ENCODE measurements at regions not wholly inside any gene's neighbourhood (a gene's known extent, or its start where the extent isn't known, plus 50 kb on each side); places are given as distances from the start of the nearest gene placed in this dataset.
"Not testable (repeated sequence)": the region's sequence is repeated elsewhere in the genome, so short reads cannot be mapped to it uniquely, and the experiment has no call there.

GRCh38 chrX:109872021-109872732, 130.7 kb upstream of the TMEM164 start:
- no peak for DNase-seq
- intact Hi-C loops (cut with DNase I): no loop called here
- ATAC-seq (ENCODE audit: poor library complexity): no peak

DNA sequence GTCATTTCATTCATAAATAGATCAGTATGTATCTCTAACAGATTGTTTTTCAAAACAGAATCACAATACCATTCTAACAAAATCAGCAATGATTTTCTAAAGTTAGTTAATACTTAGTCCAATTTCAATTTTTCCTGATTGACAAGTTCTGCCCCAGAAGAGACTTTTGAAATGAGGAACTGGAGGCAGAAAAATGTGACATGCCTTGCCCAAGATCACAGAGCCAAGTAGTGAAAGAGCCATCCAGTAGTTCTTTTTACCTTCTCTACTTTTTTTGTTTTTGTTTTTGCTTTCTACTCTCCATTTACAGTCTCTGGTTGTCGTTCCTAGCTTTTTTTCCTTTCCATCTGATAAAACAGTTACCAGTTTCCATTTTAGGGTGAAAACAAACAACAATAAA, 129.3 kb upstream of the TMEM164 start:
- intact Hi-C loops (cut with DNase I): no loop called here
- ATAC-seq (ENCODE audit: poor library complexity) (no peak), DNase-seq (no peak)

DNA sequence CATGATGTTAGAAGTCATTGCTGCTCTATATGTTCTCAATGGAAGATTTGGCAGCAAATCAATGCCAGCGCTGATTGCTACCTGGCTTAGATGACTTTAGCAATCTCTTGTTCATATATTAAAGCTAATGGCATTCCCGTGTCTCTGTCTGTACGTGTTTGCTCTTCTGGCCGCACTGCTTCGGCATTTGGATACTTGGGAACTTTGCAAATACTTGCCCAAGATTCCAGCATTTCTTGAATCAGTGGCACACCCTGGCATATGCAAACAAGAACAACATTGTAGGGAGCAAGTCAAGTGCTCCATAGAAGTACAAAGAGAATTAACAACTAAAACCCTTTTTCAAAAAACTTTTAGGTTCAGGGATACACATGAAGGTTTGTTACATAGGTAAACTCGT, 128.9 kb upstream of the TMEM164 start:
- intact Hi-C loops (cut with DNase I): no loop called here
- no peak for DNase-seq
- no peak for ATAC-seq (ENCODE audit: poor library complexity)

DNA sequence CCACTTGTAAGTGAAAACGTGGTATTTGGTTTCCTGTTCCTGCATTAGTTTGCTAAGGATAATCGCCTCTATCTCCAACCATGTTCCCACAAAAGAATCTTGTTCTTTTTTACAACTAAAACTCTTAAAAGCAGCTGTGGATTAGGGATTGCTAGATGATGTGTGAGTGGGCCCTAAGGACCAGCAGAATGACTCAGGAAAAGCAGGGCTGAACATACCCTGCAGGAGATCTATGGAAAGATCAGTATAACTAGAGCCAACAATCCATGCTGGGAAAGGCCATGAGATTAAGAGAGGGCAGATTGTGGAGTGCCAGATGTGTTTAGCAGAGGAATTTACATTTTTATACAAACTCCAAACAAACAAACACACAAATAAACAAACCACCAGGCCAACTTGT, 128.4 kb upstream of the TMEM164 start:
- ATAC-seq (ENCODE audit: poor library complexity) (no peak), DNase-seq (no peak)
- intact Hi-C loops (cut with DNase I): no loop called here

GRCh38 chrX:109875831-109876230, 127.1 kb upstream of the TMEM164 start:
- intact Hi-C loops (cut with DNase I): no loop called here
- ATAC-seq (ENCODE audit: poor library complexity): no peak
- DNase-seq: no peak

DNA sequence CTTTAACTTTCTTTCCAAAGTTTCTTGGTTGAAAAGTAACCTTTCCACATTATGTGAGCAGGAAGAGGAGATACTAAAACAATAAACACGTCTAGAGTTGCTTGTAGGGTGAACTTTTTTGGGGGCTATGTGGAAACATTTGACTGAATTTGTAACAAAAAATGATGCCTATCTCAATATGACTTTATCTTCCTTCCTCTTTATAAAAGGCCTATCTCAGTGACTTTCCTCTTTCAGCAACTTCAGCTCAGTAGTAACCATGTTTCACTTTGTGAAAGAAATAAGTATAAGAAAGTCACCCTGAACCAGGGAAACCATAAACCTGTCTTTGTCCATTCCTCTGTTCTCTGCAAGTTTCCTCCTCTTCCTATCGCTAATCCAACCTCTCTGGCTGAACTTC, 124.7 kb upstream of the TMEM164 start:
- DNase-seq (no peak), ATAC-seq (ENCODE audit: poor library complexity) (no peak)
- intact Hi-C loops (cut with DNase I): no loop called here

GRCh38 chrX:109879991-109880390, 122.9 kb upstream of the TMEM164 start:
- ATAC-seq (ENCODE audit: poor library complexity) (no peak), DNase-seq (no peak)
- intact Hi-C loops (cut with DNase I): loop anchor here (10.0 kb wide), 2 partner anchors 165 to 395 kb away; partner anchors contain the start of gene GUCY2F

DNA sequence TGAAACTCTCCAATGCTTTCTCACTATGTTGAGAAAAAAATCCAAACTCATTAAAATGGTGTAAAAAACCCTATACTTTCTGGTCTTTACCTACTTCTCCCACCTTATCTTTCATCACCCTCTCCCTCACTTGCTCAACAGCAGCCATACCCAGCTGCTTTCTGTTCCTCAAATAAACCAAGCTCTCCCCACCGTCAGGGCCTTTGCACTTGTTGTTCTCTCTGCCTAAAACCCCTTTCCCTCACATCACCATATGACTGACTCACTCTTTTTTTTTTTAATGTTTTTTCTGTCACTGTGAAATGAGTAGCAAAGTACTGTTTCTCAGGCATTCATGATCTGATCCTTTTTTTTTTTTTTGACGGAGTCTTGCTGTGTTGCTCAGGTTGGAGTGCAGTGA, 122.3 kb upstream of the TMEM164 start:
- intact Hi-C loops (cut with DNase I): loop anchor here (10.0 kb wide), 2 partner anchors 166 to 396 kb away; partner anchors contain the start of gene GUCY2F
- no peak for DNase-seq
- ATAC-seq (ENCODE audit: poor library complexity): no peak

GRCh38 chrX:109886122-109886761, 116.7 kb upstream of the TMEM164 start:
- no peak for ATAC-seq (ENCODE audit: poor library complexity)
- intact Hi-C loops (cut with DNase I): loop anchor here (10.0 kb wide), 2 partner anchors 171 to 401 kb away; partner anchors contain the start of gene GUCY2F
- peak; percentile 39 for DNase-seq

DNA sequence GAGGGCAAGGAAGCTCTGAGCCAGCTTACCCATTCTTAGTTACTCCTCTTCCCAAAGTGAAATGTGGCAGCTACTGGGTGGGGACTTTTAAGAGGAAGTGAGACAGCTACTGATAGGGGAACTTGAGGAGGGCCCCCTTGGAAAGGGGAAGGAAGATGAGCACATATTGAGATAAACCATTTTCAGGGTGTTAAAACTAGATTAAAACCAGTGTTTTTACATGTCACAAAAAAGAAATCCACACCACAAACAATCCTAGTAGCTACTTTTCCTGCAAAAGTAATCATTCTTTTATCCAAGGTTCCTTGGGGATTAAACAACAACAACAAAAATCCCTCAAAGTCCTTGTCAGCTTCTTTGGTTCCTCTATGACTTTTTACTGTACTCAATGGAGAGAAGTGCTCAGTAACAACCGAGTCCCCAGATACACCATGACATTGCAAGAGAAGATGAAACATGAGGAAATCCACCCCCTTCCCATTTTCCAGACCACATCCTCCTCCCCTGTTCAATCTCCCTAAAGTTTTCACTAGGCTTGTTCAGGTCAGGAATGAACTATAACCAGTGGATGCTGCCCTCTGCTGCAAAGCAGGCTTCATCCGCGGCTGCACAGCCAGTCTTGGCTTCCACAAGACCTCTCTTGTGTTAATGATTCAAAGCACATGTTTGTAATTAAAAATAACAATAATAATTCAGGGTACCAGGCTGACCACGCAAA, 113.5 kb upstream of the TMEM164 start:
- DNase-seq: no peak
- intact Hi-C loops (cut with DNase I): loop anchor here (10.0 kb wide), 2 partner anchors 175 to 405 kb away; partner anchors contain the start of gene GUCY2F
- peak; percentile 68 for ATAC-seq (ENCODE audit: poor library complexity)

DNA sequence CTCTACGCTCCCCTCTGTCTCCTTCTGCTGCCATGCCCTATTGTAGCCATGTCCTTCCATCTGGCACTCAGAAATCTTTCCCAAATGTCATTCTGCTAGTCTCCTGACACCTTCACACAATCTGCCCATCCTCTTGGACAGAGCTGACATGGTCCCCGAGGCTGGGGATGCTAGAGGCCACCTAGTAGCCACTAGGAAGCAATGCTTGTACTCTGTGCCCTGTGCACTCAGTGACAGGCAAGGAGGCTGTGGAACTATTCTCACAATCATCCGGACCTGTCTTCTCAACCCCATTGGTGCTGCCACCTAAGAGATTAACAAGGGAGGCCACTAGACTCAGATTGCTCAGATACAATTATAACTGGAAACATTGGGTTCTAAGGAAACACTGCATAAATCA, 112.6 kb upstream of the TMEM164 start:
- intact Hi-C loops (cut with DNase I): no loop called here
- DNase-seq: no peak
- no peak for ATAC-seq (ENCODE audit: poor library complexity)

GRCh38 chrX:109890910-109891502, 111.9 kb upstream of the TMEM164 start:
- intact Hi-C loops (cut with DNase I): no loop called here
- ATAC-seq (ENCODE audit: poor library complexity) (peak; percentile 62), DNase-seq (peak; percentile 58)

GRCh38 chrX:109896024-109896423, 106.9 kb upstream of the TMEM164 start:
- intact Hi-C loops (cut with DNase I); DNase-seq; ATAC-seq (ENCODE audit: poor library complexity): not testable (repeated sequence)

GRCh38 chrX:109902665-109903064, 100.2 kb upstream of the TMEM164 start:
- intact Hi-C loops (cut with DNase I): no loop called here
- no peak for DNase-seq
- ATAC-seq (ENCODE audit: poor library complexity): no peak

DNA sequence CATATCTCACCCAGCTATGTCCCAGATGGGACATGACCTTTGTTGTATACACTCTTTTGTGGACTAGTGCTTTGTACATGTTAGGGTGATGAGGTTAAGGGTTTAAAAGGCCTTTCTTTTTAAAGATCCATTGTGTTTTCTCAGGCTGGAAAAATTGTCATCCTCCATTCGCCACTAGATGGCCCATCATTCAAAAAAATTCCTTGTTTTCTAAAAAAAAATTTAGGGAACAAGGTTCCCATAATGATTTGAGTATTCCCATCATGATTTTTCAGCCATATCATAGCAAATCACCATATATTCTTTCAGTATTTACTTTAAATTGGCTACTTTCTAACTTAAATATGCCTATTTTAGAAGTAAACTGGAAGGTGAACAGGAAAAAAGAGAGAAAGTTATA, 91.9 kb upstream of the TMEM164 start:
- intact Hi-C loops (cut with DNase I): loop anchor here (5.0 kb wide), 1 partner anchor 236 kb away; no protein-coding TSS in a partner anchor
- DNase-seq (no peak), ATAC-seq (ENCODE audit: poor library complexity) (no peak)

DNA sequence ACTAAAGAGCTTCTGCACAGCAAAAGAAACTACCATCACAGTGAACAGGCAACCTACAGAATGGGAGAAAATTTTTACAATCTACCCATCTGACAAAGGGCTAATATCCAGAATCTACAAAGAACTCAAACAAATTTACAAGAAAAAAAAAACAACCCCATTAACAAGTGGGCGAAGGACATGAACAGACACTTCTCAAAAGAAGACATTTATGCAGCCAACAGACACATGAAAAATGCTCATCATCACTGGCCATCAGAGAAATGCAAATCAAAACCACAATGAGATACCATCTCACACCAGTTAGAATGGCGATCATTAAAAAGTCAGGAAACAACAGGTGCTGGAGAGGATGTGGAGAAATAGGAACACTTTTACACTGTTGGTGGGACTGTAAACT, 89.9 kb upstream of the TMEM164 start:
- not testable (repeated sequence) for ATAC-seq (ENCODE audit: poor library complexity); DNase-seq
- intact Hi-C loops (cut with DNase I): loop anchor here (5.0 kb wide), 1 partner anchor 234 kb away; no protein-coding TSS in a partner anchor

DNA sequence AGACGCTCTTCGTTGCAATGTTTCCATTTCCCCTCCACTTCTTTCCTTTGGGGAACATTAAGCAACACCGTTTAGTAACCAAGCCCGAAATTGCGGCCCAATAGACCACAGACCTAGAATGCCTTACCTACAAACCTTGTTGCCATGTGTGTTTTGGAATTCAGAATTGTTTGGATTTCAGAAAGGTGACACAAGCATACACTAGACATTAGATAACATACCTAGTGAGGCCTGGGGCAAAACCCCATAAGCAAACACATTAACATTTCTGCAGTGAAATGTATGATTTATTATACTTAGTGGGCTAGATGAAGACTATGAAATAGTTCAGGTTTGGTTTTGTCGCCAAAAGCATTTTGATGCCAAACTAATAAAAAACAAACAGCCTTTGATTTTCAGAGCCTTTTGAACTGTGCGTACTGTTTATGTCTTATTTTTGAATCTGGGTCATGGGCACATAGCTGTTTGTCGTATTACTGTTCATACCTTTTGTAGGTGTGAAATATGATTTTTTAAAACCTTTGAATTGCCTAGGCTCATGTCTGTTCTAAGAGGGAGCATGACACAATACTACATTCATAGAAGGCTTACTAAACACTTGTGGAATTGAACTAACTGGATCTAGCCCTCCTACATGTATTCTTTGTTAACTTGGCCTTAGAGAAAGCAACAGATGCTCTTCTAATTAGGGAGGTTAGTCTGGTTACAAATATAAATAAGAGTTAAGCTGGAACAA, 88.6 kb upstream of the TMEM164 start:
- ATAC-seq (ENCODE audit: poor library complexity) (no peak), DNase-seq (no peak)
- intact Hi-C loops (cut with DNase I): loop anchor here (5.0 kb wide), 1 partner anchor 233 kb away; no protein-coding TSS in a partner anchor

DNA sequence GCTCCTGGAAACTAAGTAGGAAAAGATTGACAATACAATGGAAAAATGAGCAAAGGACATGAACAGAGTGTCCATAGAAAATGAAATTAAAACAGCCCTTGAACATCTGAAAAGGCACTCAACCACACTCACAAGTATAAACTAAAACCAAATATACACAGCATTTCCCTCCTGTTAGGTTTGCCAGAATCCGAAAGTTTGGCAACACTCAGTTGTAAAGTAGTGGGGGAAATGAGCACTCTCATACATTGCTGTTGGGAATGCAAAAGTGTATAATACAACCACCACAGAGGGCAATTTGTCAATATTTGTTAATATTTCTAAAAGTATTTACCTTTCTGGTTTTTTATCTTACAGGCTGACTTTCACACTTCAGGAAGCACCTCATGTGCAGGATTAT, 84.2 kb upstream of the TMEM164 start:
- DNase-seq (no peak), ATAC-seq (ENCODE audit: poor library complexity) (no peak)
- intact Hi-C loops (cut with DNase I): no loop called here
